ENCODE measurements at regions not wholly inside any gene's neighbourhood (a gene's known extent, or its start where the extent isn't known, plus 50 kb on each side); places are given as distances from the start of the nearest gene placed in this dataset.

- Histone ChIP-seq H3K4me1 (ENCODE audit: low read depth) (peaks cover 13% of the 10 kb centered on the region), H3K27me3 (peaks cover 7% of the 10 kb centered on the region), H3K36me3 (no peaks in the 10 kb centered on the region), H3K9me3 (ENCODE audit: low read depth) (no peaks in the 10 kb centered on the region), H3K27ac (no peak overlapping the region), H3K4me3 (no peak overlapping the region)
- no peak for TF ChIP-seq CTCF (IDR thresholded peaks at IDR 0.05; ENCODE audit: low read depth, low read length)
- DNase-seq (ENCODE audit: low read depth in 1 of 2, low spot score in 1 of 2), result peak; percentile 10 to 86
Observed at GRCh38 chr9:78866207-78867132, 569.5 kb downstream of the PSAT1 start.

- TF ChIP-seq CTCF (IDR thresholded peaks at IDR 0.05; ENCODE audit: low read depth, low read length), result no peak
- no peak overlapping the region for H3K4me3 ChIP-seq
- no peak overlapping the region for H3K27ac ChIP-seq
- peaks cover 7% of the 10 kb centered on the region for H3K27me3 ChIP-seq
- DNase-seq (ENCODE audit: low read depth in 1 of 2, low spot score in 1 of 2), result peak in 1 of 2 donors; percentile 36
- H3K4me1 ChIP-seq (ENCODE audit: low read depth), result peaks cover 13% of the 10 kb centered on the region
- no peaks in the 10 kb centered on the region for H3K9me3 ChIP-seq (ENCODE audit: low read depth)
- H3K36me3 ChIP-seq, result no peaks in the 10 kb centered on the region
Observed at GRCh38 chr9:78871086-78871451, 574.1 kb downstream of the PSAT1 start.

- Histone ChIP-seq H3K27me3 (peaks cover 7% of the 10 kb centered on the region), H3K27ac (no peak overlapping the region), H3K36me3 (no peaks in the 10 kb centered on the region), H3K4me3 (no peak overlapping the region), H3K9me3 (ENCODE audit: low read depth) (no peaks in the 10 kb centered on the region), H3K4me1 (ENCODE audit: low read depth) (peaks cover 8% of the 10 kb centered on the region)
- no peak for TF ChIP-seq CTCF (IDR thresholded peaks at IDR 0.05; ENCODE audit: low read depth, low read length)
- peak in 1 of 2 donors; percentile 73 for DNase-seq (ENCODE audit: low read depth in 1 of 2, low spot score in 1 of 2)
Observed at GRCh38 chr9:78871452-78872331, 574.8 kb downstream of the PSAT1 start.

- DNase-seq (ENCODE audit: low read depth in 1 of 2, low spot score in 1 of 2), result no peak
- H3K36me3 ChIP-seq, result no peaks in the 10 kb centered on the region
- peaks cover 1% of the 10 kb centered on the region for H3K27me3 ChIP-seq
- H3K27ac ChIP-seq, result no peak overlapping the region
- no peak for TF ChIP-seq CTCF (IDR thresholded peaks at IDR 0.05; ENCODE audit: low read depth, low read length)
- H3K4me1 ChIP-seq (ENCODE audit: low read depth), result peaks cover 8% of the 10 kb centered on the region
- H3K4me3 ChIP-seq, result no peak overlapping the region
- H3K9me3 ChIP-seq (ENCODE audit: low read depth), result no peaks in the 10 kb centered on the region
Observed at GRCh38 chr9:78874061-78874460, 577.1 kb downstream of the PSAT1 start.

- no peak overlapping the region for H3K4me3 ChIP-seq
- no peak for TF ChIP-seq CTCF (IDR thresholded peaks at IDR 0.05; ENCODE audit: low read depth, low read length)
- H3K9me3 ChIP-seq (ENCODE audit: low read depth), result no peaks in the 10 kb centered on the region
- H3K27ac ChIP-seq, result no peak overlapping the region
- no peak for DNase-seq (ENCODE audit: low read depth in 1 of 2, low spot score in 1 of 2)
- H3K36me3 ChIP-seq, result no peaks in the 10 kb centered on the region
- H3K4me1 ChIP-seq (ENCODE audit: low read depth), result no peaks in the 10 kb centered on the region
- H3K27me3 ChIP-seq, result no peaks in the 10 kb centered on the region
Observed at GRCh38 chr9:78879324-78880100, 582.6 kb downstream of the PSAT1 start.
